ENCODE measurements at regions not wholly inside any gene's neighbourhood (a gene's known extent, or its start where the extent isn't known, plus 50 kb on each side); places are given as distances from the start of the nearest gene placed in this dataset.

- TF ChIP-seq POLR2A (IDR thresholded peaks at IDR 0.05; ENCODE audit: extremely low read depth, insufficient read length), result no peak
- TF ChIP-seq, protein P1, sequence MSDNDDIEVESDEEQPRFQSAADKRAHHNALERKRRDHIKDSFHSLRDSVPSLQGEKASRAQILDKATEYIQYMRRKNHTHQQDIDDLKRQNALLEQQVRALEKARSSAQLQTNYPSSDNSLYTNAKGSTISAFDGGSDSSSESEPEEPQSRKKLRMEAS (IDR thresholded peaks at IDR 0.05; ENCODE audit: low read depth, low read length), result no peak
- TF ChIP-seq, protein P2, sequence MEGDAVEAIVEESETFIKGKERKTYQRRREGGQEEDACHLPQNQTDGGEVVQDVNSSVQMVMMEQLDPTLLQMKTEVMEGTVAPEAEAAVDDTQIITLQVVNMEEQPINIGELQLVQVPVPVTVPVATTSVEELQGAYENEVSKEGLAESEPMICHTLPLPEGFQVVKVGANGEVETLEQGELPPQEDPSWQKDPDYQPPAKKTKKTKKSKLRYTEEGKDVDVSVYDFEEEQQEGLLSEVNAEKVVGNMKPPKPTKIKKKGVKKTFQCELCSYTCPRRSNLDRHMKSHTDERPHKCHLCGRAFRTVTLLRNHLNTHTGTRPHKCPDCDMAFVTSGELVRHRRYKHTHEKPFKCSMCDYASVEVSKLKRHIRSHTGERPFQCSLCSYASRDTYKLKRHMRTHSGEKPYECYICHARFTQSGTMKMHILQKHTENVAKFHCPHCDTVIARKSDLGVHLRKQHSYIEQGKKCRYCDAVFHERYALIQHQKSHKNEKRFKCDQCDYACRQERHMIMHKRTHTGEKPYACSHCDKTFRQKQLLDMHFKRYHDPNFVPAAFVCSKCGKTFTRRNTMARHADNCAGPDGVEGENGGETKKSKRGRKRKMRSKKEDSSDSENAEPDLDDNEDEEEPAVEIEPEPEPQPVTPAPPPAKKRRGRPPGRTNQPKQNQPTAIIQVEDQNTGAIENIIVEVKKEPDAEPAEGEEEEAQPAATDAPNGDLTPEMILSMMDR (IDR thresholded peaks at IDR 0.05; ENCODE audit: low read depth, low read length), result no peak
- no peak for TF ChIP-seq MYC (IDR thresholded peaks at IDR 0.05; ENCODE audit: low read depth, low read length)
- no peak overlapping the region for H3K4me3 ChIP-seq (ENCODE audit: low read depth, low read length)
- DNase-seq (ENCODE audit: low read depth), result no peak
These were observed 393.6 kb downstream of the GPAT3 start for GRCh38 chr4:83929550-83929949.

DNA sequence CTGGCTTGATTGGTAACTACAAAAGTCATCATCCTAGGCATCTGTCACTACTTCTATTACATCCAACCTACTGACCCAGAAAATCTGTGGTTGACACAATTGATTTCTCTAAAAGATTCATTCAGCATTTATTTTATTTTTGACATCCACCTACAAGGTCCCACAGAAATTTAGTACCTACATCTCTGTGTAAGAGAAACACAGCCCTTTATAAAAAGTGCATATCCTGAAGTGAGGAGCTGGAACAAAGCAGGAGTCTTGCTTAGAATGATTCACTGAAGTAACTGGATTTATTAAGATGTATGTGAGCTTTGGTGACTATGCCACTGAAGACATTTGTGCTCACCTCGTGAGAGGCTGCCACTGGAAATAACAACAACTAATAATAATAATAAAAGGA is 391.0 kb downstream of the GPAT3 start:
- no peak for TF ChIP-seq MYC (IDR thresholded peaks at IDR 0.05; ENCODE audit: low read depth, low read length)
- TF ChIP-seq POLR2A (IDR thresholded peaks at IDR 0.05; ENCODE audit: extremely low read depth, insufficient read length), result no peak
- TF ChIP-seq, protein P1 (IDR thresholded peaks at IDR 0.05; ENCODE audit: low read depth, low read length), result no peak
- TF ChIP-seq, protein P2 (IDR thresholded peaks at IDR 0.05; ENCODE audit: low read depth, low read length), result no peak
- no peak for DNase-seq (ENCODE audit: low read depth)
- no peak overlapping the region for H3K4me3 ChIP-seq (ENCODE audit: low read depth, low read length)

DNA sequence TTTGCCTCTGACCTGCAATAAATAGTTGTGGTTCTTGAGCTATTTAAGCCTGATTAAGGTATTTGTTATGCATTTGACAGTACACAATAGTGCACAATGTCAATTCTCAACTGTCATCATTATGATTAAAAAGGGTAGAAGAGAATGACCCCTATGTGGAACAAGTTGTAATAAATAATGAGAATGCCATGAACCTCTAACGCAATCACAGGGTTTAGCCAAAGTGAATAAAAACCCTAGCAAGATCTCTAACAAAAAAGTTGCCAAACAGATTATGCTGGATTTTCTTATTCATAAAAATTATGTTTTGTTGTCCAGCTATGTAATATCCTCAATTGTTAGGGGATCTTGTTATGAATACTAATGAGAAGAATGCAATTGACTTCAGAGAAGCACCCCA is 387.4 kb downstream of the GPAT3 start:
- H3K4me3 ChIP-seq (ENCODE audit: low read depth, low read length), result no peak overlapping the region
- DNase-seq (ENCODE audit: low read depth), result no peak
- TF ChIP-seq MYC (IDR thresholded peaks at IDR 0.05; ENCODE audit: low read depth, low read length) (no peak), POLR2A (IDR thresholded peaks at IDR 0.05; ENCODE audit: extremely low read depth, insufficient read length) (no peak)
- TF ChIP-seq, protein P2 (IDR thresholded peaks at IDR 0.05; ENCODE audit: low read depth, low read length), result no peak
- TF ChIP-seq, protein P1 (IDR thresholded peaks at IDR 0.05; ENCODE audit: low read depth, low read length), result no peak

GRCh38 chr4:83922402-83922801 is 386.5 kb downstream of the GPAT3 start:
- TF ChIP-seq POLR2A (IDR thresholded peaks at IDR 0.05; ENCODE audit: extremely low read depth, insufficient read length) (no peak), MYC (IDR thresholded peaks at IDR 0.05; ENCODE audit: low read depth, low read length) (no peak)
- TF ChIP-seq, protein P1 (IDR thresholded peaks at IDR 0.05; ENCODE audit: low read depth, low read length), result no peak
- TF ChIP-seq, protein P2 (IDR thresholded peaks at IDR 0.05; ENCODE audit: low read depth, low read length), result no peak
- no peak overlapping the region for H3K4me3 ChIP-seq (ENCODE audit: low read depth, low read length)
- DNase-seq (ENCODE audit: low read depth), result no peak

DNA sequence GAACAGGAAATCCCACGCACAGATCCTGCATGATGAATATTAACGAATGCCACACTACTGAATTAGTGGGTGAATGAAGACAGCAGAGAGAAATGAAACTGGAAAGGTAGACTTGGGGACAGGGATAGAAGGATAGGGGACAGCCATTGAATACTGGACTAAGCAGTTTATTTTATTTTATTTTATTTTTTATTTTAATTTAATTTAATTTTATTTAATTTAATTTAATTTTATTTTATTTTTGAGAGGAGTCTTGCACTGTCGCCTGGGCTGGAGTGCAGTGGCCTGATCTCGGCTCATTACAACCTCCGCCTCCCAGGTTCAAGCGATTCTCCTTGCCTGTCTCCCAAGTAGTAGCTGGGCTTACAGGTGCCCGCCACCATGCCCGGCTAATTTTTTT is 385.2 kb downstream of the GPAT3 start:
- TF ChIP-seq MYC (IDR thresholded peaks at IDR 0.05; ENCODE audit: low read depth, low read length) (no peak), POLR2A (IDR thresholded peaks at IDR 0.05; ENCODE audit: extremely low read depth, insufficient read length) (no peak)
- TF ChIP-seq, protein P2 (IDR thresholded peaks at IDR 0.05; ENCODE audit: low read depth, low read length), result no peak
- TF ChIP-seq, protein P1 (IDR thresholded peaks at IDR 0.05; ENCODE audit: low read depth, low read length), result no peak
- DNase-seq (ENCODE audit: low read depth), result no peak
- no peak overlapping the region for H3K4me3 ChIP-seq (ENCODE audit: low read depth, low read length)

GRCh38 chr4:83920375-83920774 is 384.5 kb downstream of the GPAT3 start:
- no peak overlapping the region for H3K4me3 ChIP-seq (ENCODE audit: low read depth, low read length)
- TF ChIP-seq MYC (IDR thresholded peaks at IDR 0.05; ENCODE audit: low read depth, low read length), result no peak
- no peak for DNase-seq (ENCODE audit: low read depth)
